NCI-H460 (cell line): ENCODE measurements at regions not wholly inside any gene's neighbourhood (a gene's known extent, or its start where the extent isn't known, plus 50 kb on each side); places are given as distances from the start of the nearest gene placed in this dataset.
"Not testable (repeated sequence)": the region's sequence is repeated elsewhere in the genome, so short reads cannot be mapped to it uniquely, and the experiment has no call there.

ENCODE experiments used
- DNase-seq: peaks from one replicate; pipeline ENCODE4 v3.0.0-alpha.2; 2016; ENCODE audit warnings: low read depth; ENCODE audit errors: extremely low read depth

GRCh38 chr1:157294387-157295145, 156.4 kb upstream of the ETV3 start:
- DNase-seq: not testable (repeated sequence)

DNA sequence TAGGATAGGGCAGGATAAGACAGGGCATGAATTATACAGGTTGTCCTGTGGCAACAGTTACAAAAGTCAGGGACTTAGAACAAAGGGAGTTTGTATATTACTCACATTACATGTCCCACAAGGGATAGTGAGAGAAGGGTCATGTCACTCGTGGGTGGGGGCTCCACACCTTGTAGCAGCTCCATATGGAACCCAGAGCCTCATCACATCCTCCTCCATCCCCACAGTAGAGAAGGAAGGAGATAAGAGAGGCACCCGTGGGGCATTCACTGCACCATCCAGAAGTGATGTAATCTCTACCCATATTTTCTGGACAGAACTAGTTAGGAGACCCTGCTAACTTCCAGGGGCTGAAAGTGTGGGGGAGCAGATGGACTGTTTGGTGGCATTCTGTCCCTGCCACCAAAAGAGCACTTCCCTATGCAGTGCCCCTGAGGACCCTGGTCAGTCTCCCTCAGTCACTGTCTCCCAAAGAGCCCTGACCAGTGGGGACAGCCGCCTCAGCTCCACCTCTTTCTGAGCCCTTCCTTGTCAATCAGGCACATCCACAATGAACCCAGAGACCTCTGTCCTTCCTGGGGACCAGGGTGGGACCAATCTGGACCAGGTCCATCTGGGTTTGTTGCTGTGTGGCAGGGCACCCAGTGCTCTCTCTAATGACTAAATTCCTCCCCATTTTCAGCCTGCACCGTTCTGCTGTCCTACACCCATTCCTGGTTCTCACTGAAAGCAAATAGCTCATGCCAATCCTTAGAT, 154.8 kb upstream of the ETV3 start:
- DNase-seq: no peak

GRCh38 chr1:157292302-157292701, 154.1 kb upstream of the ETV3 start:
- no peak for DNase-seq

GRCh38 chr1:157291083-157291482, 152.9 kb upstream of the ETV3 start:
- no peak for DNase-seq

DNA sequence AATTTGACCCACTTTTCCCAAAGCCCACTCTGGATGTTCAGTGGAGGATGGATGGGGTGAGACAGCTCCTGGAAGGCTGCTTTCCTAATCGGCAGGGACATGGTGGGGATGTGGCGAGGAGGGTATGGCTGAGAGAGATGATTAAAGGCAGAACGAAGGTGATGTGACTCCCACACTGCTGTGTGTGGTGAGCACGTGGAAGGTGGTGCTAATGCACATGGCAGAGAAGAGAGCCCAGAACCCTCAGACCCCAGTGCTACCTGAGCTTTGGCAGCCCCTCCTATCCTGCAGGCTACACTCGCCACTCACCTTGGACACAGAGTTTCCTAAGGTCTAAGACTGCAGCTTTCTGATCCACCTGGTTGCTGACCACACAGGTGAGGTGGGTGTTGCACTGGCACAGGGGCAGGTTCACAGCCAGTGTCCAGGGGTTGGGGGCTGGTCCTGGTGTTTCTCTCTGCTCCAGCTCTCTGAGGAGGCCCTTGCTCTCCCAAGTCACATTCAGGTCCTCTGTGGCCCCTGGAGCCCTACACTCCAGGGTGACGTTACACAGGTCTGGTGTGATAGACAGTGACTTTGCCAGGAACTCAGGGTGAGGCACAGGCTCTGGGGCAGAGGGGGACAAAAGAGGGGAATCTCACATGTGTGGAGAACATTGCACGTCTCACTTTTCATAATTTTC, 151.4 kb upstream of the ETV3 start:
- DNase-seq: no peak

DNA sequence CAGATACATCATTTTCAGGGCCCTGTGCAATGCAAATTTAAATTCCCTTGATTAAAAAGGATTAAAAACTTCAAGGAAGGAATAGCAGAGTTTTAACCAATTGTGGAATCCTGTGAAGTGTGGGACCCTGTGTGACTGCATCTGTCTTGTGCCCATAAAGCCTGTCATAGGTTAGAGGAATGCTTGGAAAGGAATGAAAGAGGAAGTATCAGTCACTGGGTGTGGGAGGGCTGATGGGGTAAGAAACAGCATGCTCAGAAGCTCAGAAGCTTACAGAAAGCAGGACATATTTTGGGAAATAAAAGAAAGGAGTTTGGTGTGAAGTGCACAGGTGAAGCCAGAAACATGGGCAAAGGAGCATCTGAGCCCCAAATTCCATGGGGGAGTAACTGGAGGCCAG, 150.8 kb upstream of the ETV3 start:
- DNase-seq: no peak

- no peak for DNase-seq
These were observed 150.3 kb upstream of the ETV3 start for GRCh38 chr1:157288492-157288891.

GRCh38 chr1:157288006-157288405, 149.8 kb upstream of the ETV3 start:
- DNase-seq: no peak

DNA sequence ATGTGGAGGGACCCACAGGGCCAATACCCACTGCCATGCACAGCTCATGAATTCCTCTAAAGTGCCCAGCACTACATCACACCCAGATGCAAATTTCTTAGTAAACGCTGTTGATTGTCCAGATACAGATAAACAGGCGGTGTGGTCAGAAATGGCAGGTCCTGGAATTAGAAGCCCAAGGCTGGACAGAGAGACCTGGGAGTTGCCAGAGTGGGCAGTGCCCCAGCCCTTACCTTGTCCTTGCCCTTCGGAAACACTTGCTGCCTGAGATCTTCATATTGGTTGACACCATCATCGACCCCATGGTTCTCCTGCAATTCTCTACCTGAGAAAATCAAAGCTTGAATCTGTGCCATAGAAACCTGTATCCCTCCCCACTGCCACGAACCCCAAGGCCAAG, 149.3 kb upstream of the ETV3 start:
- no peak for DNase-seq

- DNase-seq: no peak
These were observed 148.6 kb upstream of the ETV3 start for GRCh38 chr1:157286646-157287420.

DNA sequence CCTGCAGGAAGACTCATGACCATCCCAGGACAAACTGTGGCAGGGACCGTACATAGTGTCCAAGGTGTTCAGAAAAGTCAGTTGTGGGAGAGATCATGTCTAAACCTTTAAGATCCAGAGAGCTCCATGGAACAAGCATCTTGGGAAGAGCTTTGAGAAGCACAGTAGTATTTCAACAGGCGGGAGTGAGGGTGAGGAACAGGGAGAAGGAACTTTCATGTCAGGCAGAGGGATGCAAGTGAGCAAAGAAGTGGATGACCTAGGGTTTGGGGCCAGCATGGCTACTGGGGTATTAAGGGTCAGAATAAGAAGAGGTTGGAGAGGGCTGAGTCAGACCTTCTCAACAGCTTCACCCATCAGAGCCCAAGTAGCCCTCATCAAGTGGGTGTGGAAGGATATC, 147.9 kb upstream of the ETV3 start:
- no peak for DNase-seq

DNA sequence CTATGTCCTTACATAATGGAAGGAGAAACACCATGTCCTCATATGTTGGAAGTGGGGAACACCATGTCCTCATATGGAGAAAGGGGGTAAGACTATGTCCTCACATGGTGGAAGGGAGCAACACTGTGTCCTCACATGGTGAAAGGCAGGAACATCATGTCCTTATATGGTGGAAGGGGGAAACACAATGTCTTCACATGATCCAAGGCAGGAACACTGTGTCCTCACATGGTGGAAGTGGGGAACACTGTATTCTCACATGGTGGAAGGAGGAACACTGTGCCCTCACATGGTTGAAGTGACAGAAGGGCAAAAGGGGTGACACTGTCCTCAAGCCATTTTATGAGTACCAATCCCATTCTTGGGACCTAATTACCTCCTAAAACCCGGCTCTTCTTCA, 146.3 kb upstream of the ETV3 start:
- DNase-seq: no peak

DNA sequence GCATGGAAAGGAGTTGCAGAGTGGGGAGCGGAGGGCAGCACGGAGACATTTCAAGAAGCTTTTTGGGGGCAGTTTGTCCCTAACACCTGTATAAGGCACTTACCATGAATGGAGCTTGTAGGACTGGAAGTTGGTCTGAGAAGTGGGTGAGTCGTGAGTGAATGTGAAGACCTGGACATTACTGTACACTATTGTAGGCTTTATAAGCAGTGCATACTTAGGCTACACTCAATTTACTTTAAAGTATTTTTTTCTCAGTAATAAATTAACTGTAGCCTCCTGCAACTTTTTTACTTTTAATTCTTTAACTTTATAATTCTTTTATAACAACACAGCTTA, 141.6 kb upstream of the ETV3 start:
- no peak for DNase-seq

DNA sequence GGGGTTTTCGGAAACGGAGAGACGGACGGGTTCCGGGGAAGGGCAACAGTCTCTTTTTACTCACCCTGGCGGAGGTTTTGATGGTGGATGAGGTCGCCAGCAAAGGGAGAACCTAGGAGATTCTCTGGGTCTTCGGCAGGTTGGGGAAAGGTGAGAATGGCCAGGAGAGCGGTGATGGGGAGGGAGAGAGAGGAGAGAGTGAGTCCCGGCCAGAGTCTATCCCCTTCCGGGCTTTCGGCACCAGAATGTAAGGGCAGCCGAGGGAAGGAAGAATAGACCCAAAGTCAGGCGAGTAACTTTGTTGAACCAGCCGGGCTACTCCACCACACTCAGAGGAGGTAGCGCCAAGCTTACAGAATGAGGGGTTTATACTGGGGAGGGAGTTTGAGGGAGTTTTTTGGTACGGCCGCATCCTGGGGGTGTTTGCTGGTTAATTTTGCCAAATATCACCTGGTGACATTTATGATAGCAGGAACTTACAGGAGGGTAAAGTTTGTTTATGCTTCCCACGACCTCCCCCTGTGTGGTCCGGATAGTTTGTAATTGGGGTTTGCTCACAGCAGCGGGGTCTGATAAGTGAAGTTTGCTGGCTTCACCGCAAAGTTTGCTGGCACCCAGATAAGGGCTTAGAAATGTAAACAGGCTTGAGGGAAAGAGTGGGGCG, 141.1 kb upstream of the ETV3 start:
- no peak for DNase-seq

DNA sequence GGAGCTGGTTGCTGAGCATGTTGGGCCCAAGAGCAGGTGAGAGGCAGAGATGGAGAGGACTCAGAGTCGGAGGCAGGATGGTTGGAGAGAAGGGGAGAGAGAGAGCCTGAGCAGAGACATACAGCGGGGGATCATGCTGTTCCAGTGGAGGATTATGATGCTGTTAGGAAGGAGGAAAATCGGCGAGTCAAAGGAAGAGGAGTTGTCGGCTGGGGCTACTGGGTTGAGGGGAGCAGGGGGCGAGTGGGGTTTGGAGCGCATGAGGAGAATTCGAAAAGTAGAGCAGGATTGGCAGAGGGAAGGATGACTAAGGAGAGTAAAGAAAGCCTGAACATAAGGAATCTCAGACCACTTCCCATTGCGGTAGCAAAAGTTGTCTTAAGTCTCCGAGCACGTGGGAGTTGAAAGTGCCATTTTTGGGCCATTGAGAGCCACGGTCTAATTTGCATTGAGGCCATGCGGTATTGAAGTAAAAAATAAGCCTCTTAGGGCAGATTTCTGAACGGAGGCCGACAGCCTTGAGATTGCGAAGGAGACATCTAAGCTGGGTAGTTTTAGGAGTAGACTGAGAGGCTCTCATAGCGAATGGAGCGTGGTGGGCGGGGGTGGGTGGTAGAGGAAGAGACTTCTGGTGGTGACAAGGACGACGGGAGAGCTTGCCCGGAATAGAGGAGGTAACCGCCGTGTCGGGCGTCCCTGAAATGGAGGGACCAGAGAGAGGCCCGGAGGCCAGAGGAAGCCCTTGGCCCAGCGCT, 140.4 kb upstream of the ETV3 start:
- DNase-seq: no peak

- DNase-seq: no peak
These were observed 139.7 kb upstream of the ETV3 start for GRCh38 chr1:157277913-157278312.

- no peak for DNase-seq
These were observed 139.1 kb upstream of the ETV3 start for GRCh38 chr1:157277281-157277680.

GRCh38 chr1:157274698-157275534, 136.7 kb upstream of the ETV3 start:
- DNase-seq: no peak
